Spinal cord (tissue), 10 donors: ENCODE measurements at regions not wholly inside any gene's neighbourhood (a gene's known extent, or its start where the extent isn't known, plus 50 kb on each side); places are given as distances from the start of the nearest gene placed in this dataset. TPM values are rescaled to one million over a fixed set of nuclear protein-coding genes. Genes with fewer than 3 reads are reported as not detected.

Source experiments
- DNase-seq, 6 donors: peaks; one replicate each; pipeline versions ENCODE4 v3.0.0 to v3.0.0-alpha.2; 2013 to 2015; ENCODE audit warnings: low spot score in 6 of 6, low read depth in 4 of 6
- H3K27ac ChIP-seq: one replicate; pipeline ENCODE4 v1.5.1; 2013; ENCODE audit warnings: low read depth, low read length, control low read depth
- H3K27me3 ChIP-seq: one replicate; pipeline ENCODE4 v1.6.1; 2013; ENCODE audit warnings: low read length; ENCODE audit not compliant: control insufficient read depth, insufficient read depth
- H3K36me3 ChIP-seq: one replicate; pipeline ENCODE4 v1.6.1; 2013; ENCODE audit warnings: low read length; ENCODE audit not compliant: control insufficient read depth, insufficient read depth
- H3K4me1 ChIP-seq: one replicate; pipeline ENCODE4 v1.6.1; 2013; ENCODE audit warnings: low read length; ENCODE audit not compliant: control insufficient read depth, insufficient read depth
- H3K4me3 ChIP-seq: one replicate; pipeline ENCODE4 v1.5.1; 2013; ENCODE audit warnings: low read depth, low read length, control low read depth
- H3K9me3 ChIP-seq: one replicate; pipeline ENCODE4 v1.6.1; 2013; ENCODE audit warnings: low read length; ENCODE audit not compliant: control insufficient read depth, insufficient read depth
- WGBS: methylation state at CpG from one replicate; pipeline ENCODE4 v1.1.5; 2013; ENCODE audit warnings: missing lambda C conversion rate; ENCODE audit not compliant: insufficient coverage; 5-methylcytosine and 5-hydroxymethylcytosine counted together
- small RNA-seq: library from RNA; depleted of rRNA; stranded (forward); fragments of <200 nt; gene quantifications from one replicate; pipeline ENCODE3, GENCODE V24; 2014; ENCODE audit warnings: low replicate concordance
- donor health status: healthy.

- H3K27me3 ChIP-seq = no peaks in the 10 kb centered on the region
- peak in 1 of 6 donors; percentile 46 for DNase-seq
- no CpG with 5 or more reads among the region's 2 CpGs for WGBS
- H3K27ac ChIP-seq = no peak overlapping the region
- no peaks in the 10 kb centered on the region for H3K36me3 ChIP-seq
- no peak overlapping the region for H3K4me3 ChIP-seq
- H3K9me3 ChIP-seq = no peaks in the 10 kb centered on the region
- no peaks in the 10 kb centered on the region for H3K4me1 ChIP-seq
These were observed 61.6 kb upstream of the REG3G start for GRCh38 chr2:78963881-78964280.

DNA sequence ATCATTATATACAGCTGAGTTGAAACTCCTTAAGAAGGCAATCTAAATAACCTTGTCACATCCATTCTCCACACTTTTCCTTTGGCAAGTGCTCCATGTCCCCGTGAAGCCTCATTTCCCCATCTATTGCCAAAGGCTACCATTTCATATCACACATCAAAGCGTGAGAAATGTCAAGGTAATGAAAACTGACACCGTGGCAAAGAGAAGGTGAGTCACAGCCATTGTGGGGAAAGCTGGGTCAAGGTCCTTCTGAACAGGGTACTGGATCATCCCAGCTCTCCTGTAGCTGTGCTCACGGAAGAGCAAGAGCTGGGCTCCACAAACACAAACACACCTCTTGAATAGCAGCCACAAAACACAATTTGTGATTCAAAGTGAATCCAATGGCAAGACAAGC is 58.2 kb upstream of the REG3G start:
- Histone ChIP-seq H3K9me3 (no peaks in the 10 kb centered on the region), H3K4me3 (no peak overlapping the region), H3K27me3 (no peaks in the 10 kb centered on the region), H3K27ac (no peak overlapping the region), H3K4me1 (no peaks in the 10 kb centered on the region), H3K36me3 (no peaks in the 10 kb centered on the region)
- WGBS = 87% methylated on average over 3 of the region's 4 CpGs
- no peak for DNase-seq

GRCh38 chr2:78973630-78974029 is 51.9 kb upstream of the REG3G start:
- WGBS = 100% methylated on average over 2 of the region's 3 CpGs
- H3K4me3 ChIP-seq = no peak overlapping the region
- no peak for DNase-seq
- no peak overlapping the region for H3K27ac ChIP-seq
- no peaks in the 10 kb centered on the region for H3K9me3 ChIP-seq
- H3K36me3 ChIP-seq = no peaks in the 10 kb centered on the region
- H3K27me3 ChIP-seq = no peaks in the 10 kb centered on the region
- no peaks in the 10 kb centered on the region for H3K4me1 ChIP-seq

Small RNA genes lying in the stretch of these regions (small RNA-seq; reads per million reads assigned to genes)
- gene RNU6-812P (not detected), gene RNU6-827P (not detected)
